Natural killer cell (primary cell): ENCODE measurements at regions not wholly inside any gene's neighbourhood (a gene's known extent, or its start where the extent isn't known, plus 50 kb on each side); places are given as distances from the start of the nearest gene placed in this dataset.

ENCODE experiments used
- ATAC-seq, 3 donors: fragments of 150-1000 bp in 2 of 3; fragments of 200-7000 bp in 1 of 3; cut with Tn5 transposase; 1 replicate in 1 of 3; 2 replicates in 2 of 3; pipeline ENCODE4 v1.10.0; 2021; ENCODE audit warnings: mild to moderate bottlenecking in 2 of 3, moderate library complexity in 2 of 3
- DNase-seq, 2 donors: peaks; one replicate each; pipeline versions ENCODE4 v3.0.0 to v3.0.0-alpha.2; 2013 to 2021; ENCODE audit warnings: mixed read lengths in 1 of 2
- H3K27ac ChIP-seq: one replicate; pipeline ENCODE4 v1.5.1; 2013; ENCODE audit warnings: mild to moderate bottlenecking, low read length
- H3K27me3 ChIP-seq: one replicate; pipeline ENCODE4 v1.6.1; 2013; ENCODE audit warnings: low read length; ENCODE audit not compliant: control insufficient read depth, insufficient read depth
- H3K36me3 ChIP-seq: one replicate; pipeline ENCODE4 v1.6.1; 2013; ENCODE audit warnings: low read length; ENCODE audit not compliant: control insufficient read depth, insufficient read depth
- H3K4me1 ChIP-seq: one replicate; pipeline ENCODE4 v1.6.1; 2013; ENCODE audit warnings: low read length; ENCODE audit not compliant: control insufficient read depth, insufficient read depth
- H3K4me3 ChIP-seq: one replicate; pipeline ENCODE4 v1.5.1; 2013; ENCODE audit warnings: low read length
- H3K9me3 ChIP-seq: one replicate; pipeline ENCODE4 v1.6.1; 2013; ENCODE audit warnings: low read length; ENCODE audit not compliant: control insufficient read depth, insufficient read depth
- H3K27ac Mint-ChIP-seq, 2 donors: one replicate each; pipeline ENCODE4 v1.8.0; 2022; ENCODE audit warnings: mild to moderate bottlenecking in 2 of 2, mixed read lengths in 2 of 2, moderate library complexity in 1 of 2
- H3K27me3 Mint-ChIP-seq, 2 donors: one replicate each; pipeline ENCODE4 v1.8.0; 2022; ENCODE audit warnings: low read depth in 2 of 2, mixed read lengths in 2 of 2
- H3K36me3 Mint-ChIP-seq: one replicate; pipeline ENCODE4 v1.8.0; 2022; ENCODE audit warnings: mixed read lengths
- H3K4me1 Mint-ChIP-seq, 2 donors: one replicate each; pipeline ENCODE4 v1.8.0; 2022; ENCODE audit warnings: mixed read lengths in 2 of 2
- H3K4me3 Mint-ChIP-seq: one replicate; pipeline ENCODE4 v1.8.0; 2022; ENCODE audit warnings: mild to moderate bottlenecking, moderate library complexity, mixed read lengths
- H3K9me3 Mint-ChIP-seq, 2 donors: one replicate each; pipeline ENCODE4 v1.8.0; 2022; ENCODE audit warnings: mixed read lengths in 2 of 2
- CTCF ChIP-seq: fragments of 200-600 bp; IDR thresholded peaks from one replicate; pipeline ENCODE4 v1.8.0; 2022; ENCODE audit warnings: antibody characterized with exemption
- WGBS: methylation state at CpG from one replicate; pipeline ENCODE4 v1.1.7; 2013; ENCODE audit warnings: missing lambda C conversion rate; ENCODE audit not compliant: insufficient coverage; 5-methylcytosine and 5-hydroxymethylcytosine counted together
- intact Hi-C: fragments of 100-400 bp; cut with micrococcal nuclease; formaldehyde crosslinking; loops from one replicate; pipeline ENCODE4 v1.14.2; 2022

GRCh38 chr14:89504602-89505313 is 87.7 kb upstream of the FOXN3 start:
- intact Hi-C loops: no loop called here
- Histone ChIP-seq H3K27ac (no peak overlapping the region), H3K27me3 (no peaks in the 10 kb centered on the region), H3K4me1 (peaks cover 31% of the 10 kb centered on the region), H3K36me3 (peaks cover 3% of the 10 kb centered on the region), H3K4me3 (no peak overlapping the region), H3K9me3 (no peaks in the 10 kb centered on the region)
- ATAC-seq (peak; percentile 51 to 90 (median 88)), DNase-seq (peak; percentile 32 to 51)
- H3K27me3 Mint-ChIP-seq: no peaks in the 10 kb centered on the region
- no peaks in the 10 kb centered on the region for H3K36me3 Mint-ChIP-seq
- no peak for TF ChIP-seq CTCF
- H3K4me3 Mint-ChIP-seq: peak overlapping the region; percentile 51
- no peaks in the 10 kb centered on the region for H3K9me3 Mint-ChIP-seq
- peak overlapping the region; percentile 20 to 73 for H3K27ac Mint-ChIP-seq
- 39% methylated on average over 5 of the region's 6 CpGs for WGBS
- peaks cover 60 to 61% of the 10 kb centered on the region in 2 donors for H3K4me1 Mint-ChIP-seq

DNA sequence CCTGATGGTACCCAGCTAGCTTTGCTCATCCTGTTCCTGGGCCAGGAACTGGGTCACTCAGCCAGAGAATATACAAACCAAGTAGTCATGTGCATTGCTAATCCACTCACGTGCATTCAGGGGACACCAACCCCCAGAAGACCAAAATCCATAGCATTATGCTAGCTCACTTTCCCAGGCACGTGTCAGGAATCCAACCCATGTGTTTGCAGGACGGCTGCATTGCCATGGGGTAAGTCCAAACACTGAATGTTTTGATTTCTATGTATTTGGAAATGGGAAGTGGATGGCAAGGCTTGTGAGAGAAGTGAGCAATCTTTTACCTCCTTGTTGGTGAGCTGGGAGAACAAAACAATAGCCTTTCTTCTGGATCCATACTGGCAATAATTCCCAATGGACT is 87.1 kb upstream of the FOXN3 start:
- Histone ChIP-seq H3K27ac (no peak overlapping the region), H3K4me3 (no peak overlapping the region), H3K4me1 (peaks cover 31% of the 10 kb centered on the region), H3K9me3 (no peaks in the 10 kb centered on the region), H3K36me3 (peaks cover 3% of the 10 kb centered on the region), H3K27me3 (no peaks in the 10 kb centered on the region)
- WGBS: 75% methylated on average over 3 of the region's 3 CpGs
- peak overlapping the region; percentile 37 for H3K4me3 Mint-ChIP-seq
- no peaks in the 10 kb centered on the region for H3K27me3 Mint-ChIP-seq
- DNase-seq (no peak), ATAC-seq (no peak)
- no peaks in the 10 kb centered on the region for H3K9me3 Mint-ChIP-seq
- TF ChIP-seq CTCF: no peak
- H3K4me1 Mint-ChIP-seq: peaks cover 54% of the 10 kb centered on the region in 2 donors
- intact Hi-C loops: no loop called here
- no peaks in the 10 kb centered on the region for H3K36me3 Mint-ChIP-seq
- H3K27ac Mint-ChIP-seq: peak overlapping the region; percentile 20 to 73

DNA sequence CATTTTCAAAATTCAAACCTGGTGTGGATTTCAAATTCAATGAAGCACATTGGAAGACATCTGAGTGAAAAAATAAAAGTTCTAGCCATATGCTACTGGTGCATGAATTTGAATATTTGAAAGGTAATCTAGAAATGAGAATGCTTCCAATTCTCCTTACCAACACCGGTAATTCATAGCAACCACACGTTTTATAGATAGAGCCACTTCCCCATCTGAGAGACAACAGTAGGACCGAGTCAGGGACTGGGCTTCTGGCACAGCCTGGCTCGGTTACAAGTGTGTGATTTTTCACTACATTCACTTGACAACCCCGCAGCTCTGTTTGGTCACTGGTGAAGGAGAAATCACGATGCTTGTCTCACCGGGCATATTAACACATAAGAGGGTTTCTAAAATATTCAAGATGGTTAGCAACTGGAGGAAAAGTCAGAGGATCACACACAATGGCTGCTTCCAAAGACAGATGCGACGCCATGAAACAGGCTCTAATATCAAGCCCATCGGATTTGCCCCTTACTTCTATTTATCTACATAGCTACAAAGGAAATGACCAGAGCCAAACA is 86.5 kb upstream of the FOXN3 start:
- no peak for DNase-seq
- 67% methylated on average over 10 of the region's 10 CpGs for WGBS
- Mint-ChIP-seq H3K36me3 (no peaks in the 10 kb centered on the region), H3K27me3 (no peaks in the 10 kb centered on the region), H3K27ac (peak overlapping the region; percentile 20 to 73), H3K4me3 (peak overlapping the region; percentile 37), H3K9me3 (no peaks in the 10 kb centered on the region), H3K4me1 (peaks cover 48 to 50% of the 10 kb centered on the region in 2 donors)
- Histone ChIP-seq H3K27ac (no peak overlapping the region), H3K27me3 (no peaks in the 10 kb centered on the region), H3K4me1 (peaks cover 25% of the 10 kb centered on the region), H3K9me3 (no peaks in the 10 kb centered on the region), H3K4me3 (no peak overlapping the region), H3K36me3 (peaks cover 3% of the 10 kb centered on the region)
- no peak for ATAC-seq
- no peak for TF ChIP-seq CTCF
- intact Hi-C loops: no loop called here
